ENCODE measurements at regions not wholly inside any gene's neighbourhood (a gene's known extent, or its start where the extent isn't known, plus 50 kb on each side); places are given as distances from the start of the nearest gene placed in this dataset.

DNA sequence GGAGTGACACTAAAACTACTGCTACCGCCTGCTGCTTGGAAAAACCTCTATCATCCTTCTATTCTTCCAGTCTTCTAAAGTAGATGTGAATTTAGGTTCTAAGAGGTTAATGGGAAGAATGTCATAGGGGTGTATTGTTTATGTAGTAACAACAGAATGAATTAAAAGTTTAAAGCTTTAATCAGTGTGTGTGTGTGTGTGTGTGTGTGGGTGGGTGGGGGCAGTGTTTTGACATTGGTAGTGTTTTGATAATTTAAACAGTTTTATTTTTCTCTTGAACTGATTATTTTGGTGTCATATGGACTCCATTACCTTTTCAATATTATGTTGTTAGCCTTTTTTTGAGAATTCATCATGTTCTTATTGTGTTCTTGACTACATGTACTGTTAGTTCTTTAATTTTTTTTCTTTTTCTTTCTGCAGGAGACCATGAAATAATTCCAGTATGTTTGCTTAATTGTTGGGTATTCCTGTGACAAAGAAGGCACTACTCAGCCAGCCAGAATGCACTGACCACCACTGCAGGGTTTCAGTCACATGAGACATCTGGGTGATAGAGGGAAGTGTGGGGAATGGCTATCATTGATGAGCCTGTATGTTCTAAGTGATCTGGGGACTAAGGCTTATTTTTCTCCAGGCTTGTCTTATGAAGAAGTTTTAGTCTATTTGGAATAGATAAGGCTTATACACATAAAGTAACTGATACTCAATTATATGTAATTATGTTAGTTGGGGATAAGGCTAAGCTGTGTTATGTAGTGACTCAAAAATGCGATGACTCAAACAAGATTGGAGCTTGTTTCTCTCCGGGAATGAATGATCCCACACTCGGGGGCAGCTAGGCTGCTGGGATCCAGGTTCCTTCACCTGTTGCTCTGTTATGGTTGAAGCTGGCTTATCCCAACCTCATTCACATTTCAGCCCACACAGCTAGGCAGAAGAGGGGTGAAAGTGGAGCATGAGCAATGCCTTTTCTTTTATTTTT, 50.2 kb upstream of the ACTBL2 start:
- TF ChIP-seq, protein P1, sequence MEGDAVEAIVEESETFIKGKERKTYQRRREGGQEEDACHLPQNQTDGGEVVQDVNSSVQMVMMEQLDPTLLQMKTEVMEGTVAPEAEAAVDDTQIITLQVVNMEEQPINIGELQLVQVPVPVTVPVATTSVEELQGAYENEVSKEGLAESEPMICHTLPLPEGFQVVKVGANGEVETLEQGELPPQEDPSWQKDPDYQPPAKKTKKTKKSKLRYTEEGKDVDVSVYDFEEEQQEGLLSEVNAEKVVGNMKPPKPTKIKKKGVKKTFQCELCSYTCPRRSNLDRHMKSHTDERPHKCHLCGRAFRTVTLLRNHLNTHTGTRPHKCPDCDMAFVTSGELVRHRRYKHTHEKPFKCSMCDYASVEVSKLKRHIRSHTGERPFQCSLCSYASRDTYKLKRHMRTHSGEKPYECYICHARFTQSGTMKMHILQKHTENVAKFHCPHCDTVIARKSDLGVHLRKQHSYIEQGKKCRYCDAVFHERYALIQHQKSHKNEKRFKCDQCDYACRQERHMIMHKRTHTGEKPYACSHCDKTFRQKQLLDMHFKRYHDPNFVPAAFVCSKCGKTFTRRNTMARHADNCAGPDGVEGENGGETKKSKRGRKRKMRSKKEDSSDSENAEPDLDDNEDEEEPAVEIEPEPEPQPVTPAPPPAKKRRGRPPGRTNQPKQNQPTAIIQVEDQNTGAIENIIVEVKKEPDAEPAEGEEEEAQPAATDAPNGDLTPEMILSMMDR (IDR thresholded peaks at IDR 0.05; ENCODE audit: low read depth, low read length) = no peak
- no peak for TF ChIP-seq POLR2A (IDR thresholded peaks at IDR 0.05; ENCODE audit: extremely low read depth, insufficient read length)
- TF ChIP-seq, protein P2, sequence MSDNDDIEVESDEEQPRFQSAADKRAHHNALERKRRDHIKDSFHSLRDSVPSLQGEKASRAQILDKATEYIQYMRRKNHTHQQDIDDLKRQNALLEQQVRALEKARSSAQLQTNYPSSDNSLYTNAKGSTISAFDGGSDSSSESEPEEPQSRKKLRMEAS (IDR thresholded peaks at IDR 0.05; ENCODE audit: low read depth, low read length) = no peak
